A549 (cell line): ENCODE measurements at regions not wholly inside any gene's neighbourhood (a gene's known extent, or its start where the extent isn't known, plus 50 kb on each side); places are given as distances from the start of the nearest gene placed in this dataset.

Experiments used
- EHMT2 ChIP-seq: fragments of 200-600 bp; sonication (generic); IDR thresholded peaks from 2 replicates; pipeline ENCODE4 v1.6.1; 2016; ENCODE audit warnings: antibody characterized with exemption, low read depth, mild to moderate bottlenecking, moderate library complexity
- ELK1 ChIP-seq: fragments of 150-350 bp; IDR thresholded peaks from 2 replicates; pipeline ENCODE4 v1.6.1; 2014; ENCODE audit warnings: low read depth, mild to moderate bottlenecking, low read length
- EP300 ChIP-seq, 2 experiments: fragments of >200 bp; sonication (Bioruptor Twin); formaldehyde crosslinking; IDR thresholded peaks; 2 replicates in 1 of 2; 3 replicates in 1 of 2; pipeline ENCODE4 v1.6.1; 2016 to 2017
- HDAC2 ChIP-seq: fragments of 200-600 bp; sonication (generic); IDR thresholded peaks from 2 replicates; pipeline ENCODE4 v1.6.1; 2016
- KDM5A ChIP-seq: fragments of 200-600 bp; sonication (generic); IDR thresholded peaks from 2 replicates; pipeline ENCODE4 v1.6.1; 2016; ENCODE audit warnings: antibody characterized with exemption, mild to moderate bottlenecking
- TF ChIP-seq, protein P1 (sequence below): fragments of >200 bp; sonication (Bioruptor Twin); formaldehyde crosslinking; IDR thresholded peaks from 3 replicates; pipeline ENCODE4 v1.5.1; 2016
- TF ChIP-seq, protein P2 (sequence below): fragments of 450-650 bp; IDR thresholded peaks from 2 replicates; pipeline ENCODE4 v1.6.1; 2014; ENCODE audit warnings: antibody characterized with exemption
- TF ChIP-seq, protein P3 (sequence below): fragments of 200-600 bp; sonication (generic); IDR thresholded peaks from 2 replicates; pipeline ENCODE4 v1.6.1; 2016; ENCODE audit warnings: antibody characterized with exemption, mild to moderate bottlenecking, moderate library complexity
- TF ChIP-seq, protein P4 (sequence below): IDR thresholded peaks from 2 replicates; pipeline ENCODE4 v1.6.1; 2012

DNA sequence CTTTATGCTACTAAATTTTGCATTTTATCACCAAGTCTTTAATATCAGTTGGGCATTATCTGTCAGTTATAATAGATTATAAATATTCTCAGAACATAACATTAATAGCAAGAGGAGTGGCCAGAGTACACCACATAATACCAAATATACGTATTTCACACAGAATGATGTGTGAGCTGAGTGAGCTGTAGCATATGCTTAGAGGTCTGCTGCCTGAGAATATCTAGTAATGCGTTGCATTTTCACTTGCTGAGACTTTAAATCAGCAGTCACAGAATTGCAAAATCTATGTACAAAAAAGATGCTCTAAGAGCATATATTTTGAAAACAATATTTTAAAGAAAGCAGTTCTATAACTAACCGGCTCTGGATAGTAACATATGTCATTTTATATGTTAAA, 921.1 kb upstream of the EDIL3 start:
- TF ChIP-seq, protein P1, sequence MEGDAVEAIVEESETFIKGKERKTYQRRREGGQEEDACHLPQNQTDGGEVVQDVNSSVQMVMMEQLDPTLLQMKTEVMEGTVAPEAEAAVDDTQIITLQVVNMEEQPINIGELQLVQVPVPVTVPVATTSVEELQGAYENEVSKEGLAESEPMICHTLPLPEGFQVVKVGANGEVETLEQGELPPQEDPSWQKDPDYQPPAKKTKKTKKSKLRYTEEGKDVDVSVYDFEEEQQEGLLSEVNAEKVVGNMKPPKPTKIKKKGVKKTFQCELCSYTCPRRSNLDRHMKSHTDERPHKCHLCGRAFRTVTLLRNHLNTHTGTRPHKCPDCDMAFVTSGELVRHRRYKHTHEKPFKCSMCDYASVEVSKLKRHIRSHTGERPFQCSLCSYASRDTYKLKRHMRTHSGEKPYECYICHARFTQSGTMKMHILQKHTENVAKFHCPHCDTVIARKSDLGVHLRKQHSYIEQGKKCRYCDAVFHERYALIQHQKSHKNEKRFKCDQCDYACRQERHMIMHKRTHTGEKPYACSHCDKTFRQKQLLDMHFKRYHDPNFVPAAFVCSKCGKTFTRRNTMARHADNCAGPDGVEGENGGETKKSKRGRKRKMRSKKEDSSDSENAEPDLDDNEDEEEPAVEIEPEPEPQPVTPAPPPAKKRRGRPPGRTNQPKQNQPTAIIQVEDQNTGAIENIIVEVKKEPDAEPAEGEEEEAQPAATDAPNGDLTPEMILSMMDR: no peak
- no peak for TF ChIP-seq EP300 (IDR thresholded peaks at IDR 0.05)
- no peak for TF ChIP-seq HDAC2
- no peak for TF ChIP-seq ELK1
- TF ChIP-seq, protein P2, sequence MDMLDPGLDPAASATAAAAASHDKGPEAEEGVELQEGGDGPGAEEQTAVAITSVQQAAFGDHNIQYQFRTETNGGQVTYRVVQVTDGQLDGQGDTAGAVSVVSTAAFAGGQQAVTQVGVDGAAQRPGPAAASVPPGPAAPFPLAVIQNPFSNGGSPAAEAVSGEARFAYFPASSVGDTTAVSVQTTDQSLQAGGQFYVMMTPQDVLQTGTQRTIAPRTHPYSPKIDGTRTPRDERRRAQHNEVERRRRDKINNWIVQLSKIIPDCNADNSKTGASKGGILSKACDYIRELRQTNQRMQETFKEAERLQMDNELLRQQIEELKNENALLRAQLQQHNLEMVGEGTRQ: no peak
- TF ChIP-seq EHMT2: no peak
- TF ChIP-seq, protein P3, sequence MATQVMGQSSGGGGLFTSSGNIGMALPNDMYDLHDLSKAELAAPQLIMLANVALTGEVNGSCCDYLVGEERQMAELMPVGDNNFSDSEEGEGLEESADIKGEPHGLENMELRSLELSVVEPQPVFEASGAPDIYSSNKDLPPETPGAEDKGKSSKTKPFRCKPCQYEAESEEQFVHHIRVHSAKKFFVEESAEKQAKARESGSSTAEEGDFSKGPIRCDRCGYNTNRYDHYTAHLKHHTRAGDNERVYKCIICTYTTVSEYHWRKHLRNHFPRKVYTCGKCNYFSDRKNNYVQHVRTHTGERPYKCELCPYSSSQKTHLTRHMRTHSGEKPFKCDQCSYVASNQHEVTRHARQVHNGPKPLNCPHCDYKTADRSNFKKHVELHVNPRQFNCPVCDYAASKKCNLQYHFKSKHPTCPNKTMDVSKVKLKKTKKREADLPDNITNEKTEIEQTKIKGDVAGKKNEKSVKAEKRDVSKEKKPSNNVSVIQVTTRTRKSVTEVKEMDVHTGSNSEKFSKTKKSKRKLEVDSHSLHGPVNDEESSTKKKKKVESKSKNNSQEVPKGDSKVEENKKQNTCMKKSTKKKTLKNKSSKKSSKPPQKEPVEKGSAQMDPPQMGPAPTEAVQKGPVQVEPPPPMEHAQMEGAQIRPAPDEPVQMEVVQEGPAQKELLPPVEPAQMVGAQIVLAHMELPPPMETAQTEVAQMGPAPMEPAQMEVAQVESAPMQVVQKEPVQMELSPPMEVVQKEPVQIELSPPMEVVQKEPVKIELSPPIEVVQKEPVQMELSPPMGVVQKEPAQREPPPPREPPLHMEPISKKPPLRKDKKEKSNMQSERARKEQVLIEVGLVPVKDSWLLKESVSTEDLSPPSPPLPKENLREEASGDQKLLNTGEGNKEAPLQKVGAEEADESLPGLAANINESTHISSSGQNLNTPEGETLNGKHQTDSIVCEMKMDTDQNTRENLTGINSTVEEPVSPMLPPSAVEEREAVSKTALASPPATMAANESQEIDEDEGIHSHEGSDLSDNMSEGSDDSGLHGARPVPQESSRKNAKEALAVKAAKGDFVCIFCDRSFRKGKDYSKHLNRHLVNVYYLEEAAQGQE: no peak
- TF ChIP-seq KDM5A: no peak
- TF ChIP-seq, protein P4, sequence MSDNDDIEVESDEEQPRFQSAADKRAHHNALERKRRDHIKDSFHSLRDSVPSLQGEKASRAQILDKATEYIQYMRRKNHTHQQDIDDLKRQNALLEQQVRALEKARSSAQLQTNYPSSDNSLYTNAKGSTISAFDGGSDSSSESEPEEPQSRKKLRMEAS: no peak
